Uterus (tissue), 3 donors: ENCODE measurements at regions not wholly inside any gene's neighbourhood (a gene's known extent, or its start where the extent isn't known, plus 50 kb on each side); places are given as distances from the start of the nearest gene placed in this dataset.

Experiments used
- DNase-seq, 2 donors: peaks; one replicate each; pipeline ENCODE4 v3.0.0-alpha.2; 2019 to 2020
- H3K27ac ChIP-seq, 2 donors: fragments of 200-600 bp; sonication (generic); 1 replicate in 1 of 2; 2 replicates in 1 of 2; pipeline ENCODE4 v1.5.1; 2016 to 2018
- H3K27me3 ChIP-seq, 2 donors: fragments of 200-600 bp; sonication (generic); one replicate each; pipeline ENCODE4 v1.5.1; 2018 to 2019; ENCODE audit warnings: control low read depth in 1 of 2
- H3K36me3 ChIP-seq, 2 donors: fragments of 200-600 bp; sonication (generic); one replicate each; pipeline ENCODE4 v1.5.1; 2019; ENCODE audit warnings: control low read depth in 1 of 2
- H3K4me1 ChIP-seq, 2 donors: fragments of 200-600 bp; sonication (generic); one replicate each; pipeline ENCODE4 v1.5.1; 2018 to 2019; ENCODE audit warnings: control low read depth in 1 of 2
- H3K4me3 ChIP-seq, 2 donors: fragments of 200-600 bp; sonication (generic); 1 replicate in 1 of 2; 2 replicates in 1 of 2; pipeline ENCODE4 v1.5.1; 2018 to 2019; ENCODE audit warnings: mild to moderate bottlenecking in 1 of 2
- H3K9me3 ChIP-seq, 2 donors: fragments of 200-600 bp; sonication (generic); one replicate each; pipeline ENCODE4 v1.5.1; 2019; ENCODE audit warnings: control low read depth in 1 of 2
- CTCF ChIP-seq, 4 experiments: fragments of 200-600 bp in 2 of 4; fragments of 450-650 bp in 2 of 4; sonication (generic) in 2 of 4; IDR thresholded peaks; one replicate each; pipeline ENCODE4 v1.5.1; 2016 to 2019; ENCODE audit warnings: antibody characterized with exemption in 4 of 4, mild to moderate bottlenecking in 2 of 4, moderate library complexity in 1 of 4
- POLR2A ChIP-seq, 2 donors: fragments of 450-650 bp; IDR thresholded peaks; one replicate each; pipeline ENCODE4 v1.6.1; 2016; ENCODE audit warnings: antibody characterized with exemption in 2 of 2, mild to moderate bottlenecking in 1 of 2, moderate library complexity in 1 of 2
- intact Hi-C: fragments of 100-400 bp; cut with DNase I; formaldehyde crosslinking; loops from one replicate; pipeline ENCODE4 v1.15.1; 2023; ENCODE audit warnings: low total_unique reads
- donor health status: DM: yes; HTN: yes; CAD: no.

DNA sequence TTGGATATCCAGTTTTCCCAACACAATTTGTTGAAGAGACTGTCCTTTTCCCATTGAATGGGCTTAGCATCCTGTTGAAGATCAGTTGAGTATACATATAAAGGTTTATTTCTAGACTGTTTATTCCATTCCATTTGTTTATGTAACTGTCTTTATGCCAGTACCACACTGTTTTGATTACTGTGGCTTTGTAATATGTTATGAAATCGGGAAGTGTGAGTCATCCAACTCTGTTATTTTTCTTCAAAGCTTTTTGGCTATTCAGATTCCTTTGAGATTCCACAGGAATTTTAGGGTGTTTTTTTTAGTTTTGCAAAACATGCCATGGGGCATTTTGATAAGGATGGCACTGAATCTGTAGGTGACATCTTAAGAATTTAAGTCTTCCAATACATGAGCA, 188.3 kb downstream of the BMP7 start:
- intact Hi-C loops, result no loop called here
- Histone ChIP-seq H3K4me3 (no peak overlapping the region), H3K9me3 (no peaks in the 10 kb centered on the region), H3K4me1 (no peaks in the 10 kb centered on the region), H3K27me3 (no peaks in the 10 kb centered on the region), H3K36me3 (no peaks in the 10 kb centered on the region), H3K27ac (no peak overlapping the region)
- TF ChIP-seq POLR2A (IDR thresholded peaks at IDR 0.05) (no peak), CTCF (IDR thresholded peaks at IDR 0.05) (no peak)
- no peak for DNase-seq

DNA sequence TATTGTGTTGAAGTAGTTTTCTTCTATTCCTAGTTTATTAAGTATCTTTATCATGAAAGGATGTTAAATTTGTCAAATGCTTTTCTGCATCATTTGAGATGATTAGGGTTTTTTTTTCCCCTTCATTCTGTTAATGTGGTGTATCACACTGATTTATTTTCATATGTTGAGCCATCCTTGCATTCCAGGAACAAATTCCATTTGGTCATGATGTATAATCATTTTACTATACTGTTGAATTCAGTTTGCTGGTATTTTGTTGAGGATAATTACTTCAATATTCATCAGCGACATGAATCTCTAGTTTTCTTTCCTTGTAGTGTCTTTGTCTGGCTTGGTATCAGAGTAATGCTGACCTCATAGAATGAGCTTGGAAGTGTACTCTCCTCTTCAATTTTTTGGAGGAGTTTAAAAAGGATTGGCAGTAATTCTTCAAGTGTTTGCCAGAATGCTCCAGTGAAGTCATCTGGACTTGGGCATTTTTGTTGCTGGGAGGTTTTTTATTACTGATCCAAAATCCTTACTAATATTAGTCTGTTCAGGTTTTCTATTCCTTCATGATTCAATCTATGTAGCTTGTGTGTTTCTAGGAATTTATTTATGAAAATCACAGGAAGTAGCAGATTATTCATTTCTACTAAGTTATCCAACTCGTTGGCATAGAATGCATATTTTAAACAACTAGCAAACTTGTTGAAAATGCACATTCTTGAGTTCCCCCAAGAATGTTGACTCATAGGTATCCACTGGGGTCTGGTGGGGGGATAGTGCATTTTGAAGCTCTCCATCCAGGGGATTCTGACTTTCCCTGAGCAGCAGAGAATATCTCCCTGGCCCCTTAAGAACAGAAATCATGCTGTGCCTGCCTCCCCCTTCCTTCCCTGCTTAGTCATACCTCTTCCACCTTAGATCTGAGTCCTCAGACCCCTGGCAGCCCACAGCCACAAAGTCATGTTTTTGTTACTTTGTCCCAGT, 187.1 kb downstream of the BMP7 start:
- no peak for DNase-seq
- Histone ChIP-seq H3K9me3 (no peaks in the 10 kb centered on the region), H3K27me3 (no peaks in the 10 kb centered on the region), H3K36me3 (no peaks in the 10 kb centered on the region), H3K4me3 (no peak overlapping the region), H3K27ac (no peak overlapping the region), H3K4me1 (no peaks in the 10 kb centered on the region)
- intact Hi-C loops, result no loop called here
- no peak for TF ChIP-seq CTCF (IDR thresholded peaks at IDR 0.05)
- no peak for TF ChIP-seq POLR2A (IDR thresholded peaks at IDR 0.05)

GRCh38 chr20:57080796-57081195, 185.6 kb downstream of the BMP7 start:
- Histone ChIP-seq H3K27ac (no peak overlapping the region), H3K4me3 (no peak overlapping the region), H3K27me3 (no peaks in the 10 kb centered on the region), H3K36me3 (no peaks in the 10 kb centered on the region), H3K4me1 (no peaks in the 10 kb centered on the region), H3K9me3 (no peaks in the 10 kb centered on the region)
- no peak for TF ChIP-seq POLR2A (IDR thresholded peaks at IDR 0.05)
- no peak for TF ChIP-seq CTCF (IDR thresholded peaks at IDR 0.05)
- DNase-seq, result no peak
- intact Hi-C loops, result no loop called here

- no peak overlapping the region for H3K27ac ChIP-seq
- TF ChIP-seq POLR2A (IDR thresholded peaks at IDR 0.05), result no peak
- TF ChIP-seq CTCF (IDR thresholded peaks at IDR 0.05), result no peak
- H3K4me3 ChIP-seq, result no peak overlapping the region
- no peaks in the 10 kb centered on the region for H3K4me1 ChIP-seq
- H3K36me3 ChIP-seq, result no peaks in the 10 kb centered on the region
- no peaks in the 10 kb centered on the region for H3K27me3 ChIP-seq
- intact Hi-C loops, result no loop called here
- no peaks in the 10 kb centered on the region for H3K9me3 ChIP-seq
- DNase-seq, result no peak
Observed at GRCh38 chr20:57082357-57082945, 184.0 kb downstream of the BMP7 start.

GRCh38 chr20:57083072-57083471, 183.4 kb downstream of the BMP7 start:
- no peaks in the 10 kb centered on the region for H3K4me1 ChIP-seq
- intact Hi-C loops, result no loop called here
- H3K9me3 ChIP-seq, result peaks cover 0 to 4% of the 10 kb centered on the region in 2 donors
- TF ChIP-seq CTCF (IDR thresholded peaks at IDR 0.05) (no peak), POLR2A (IDR thresholded peaks at IDR 0.05) (no peak)
- H3K27me3 ChIP-seq, result peaks cover 0 to 1% of the 10 kb centered on the region in 2 donors
- no peaks in the 10 kb centered on the region for H3K36me3 ChIP-seq
- no peak overlapping the region for H3K27ac ChIP-seq
- no peak for DNase-seq
- no peak overlapping the region for H3K4me3 ChIP-seq
